ENCODE measurements at regions not wholly inside any gene's neighbourhood (a gene's known extent, or its start where the extent isn't known, plus 50 kb on each side); places are given as distances from the start of the nearest gene placed in this dataset.

DNA sequence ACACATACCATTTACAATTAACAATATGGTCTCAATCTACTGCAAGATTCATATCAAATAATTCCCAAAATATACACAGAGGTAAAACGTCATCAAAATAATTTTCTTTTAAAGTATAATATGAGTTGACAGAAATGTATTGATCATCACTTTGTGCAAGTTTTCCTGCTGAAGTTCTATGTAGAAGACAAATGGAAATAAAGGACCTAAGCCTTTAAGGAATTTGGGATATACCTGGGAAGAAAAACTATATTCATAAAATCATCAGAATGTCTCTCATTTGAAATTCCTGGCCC is 61.1 kb upstream of the DAAM1 start:
- no peak overlapping the region for H3K9ac ChIP-seq (ENCODE audit: low read depth, low read length, poor library complexity)
- H3K18ac ChIP-seq (ENCODE audit: low read length) = no peak overlapping the region
- H4K91ac ChIP-seq (ENCODE audit: low read depth, low read length, poor library complexity) = no peak overlapping the region
- H4K8ac ChIP-seq (ENCODE audit: low read depth, low read length) = no peak overlapping the region
- H3K14ac ChIP-seq (ENCODE audit: low read length) = no peak overlapping the region
- no peak overlapping the region for H2BK5ac ChIP-seq (ENCODE audit: low read length)
- H3K27me3 ChIP-seq (ENCODE audit: control insufficient read depth in 3 of 3, insufficient read depth in 3 of 3, low read depth in 1 of 3, low read length in 3 of 3) = no peaks in the 10 kb centered on the region
- H2BK120ac ChIP-seq (ENCODE audit: low read depth, low read length) = no peak overlapping the region
- H3K4me1 ChIP-seq (ENCODE audit: control insufficient read depth in 2 of 2, insufficient read depth in 1 of 2, low read depth in 1 of 2, low read length in 2 of 2) = no peaks in the 10 kb centered on the region
- H3K4me3 ChIP-seq (ENCODE audit: low read length in 2 of 2) = no peak overlapping the region
- H3K36me3 ChIP-seq (replicated peaks in 1 of 2; ENCODE audit: control insufficient read depth in 2 of 2, insufficient read depth in 2 of 2, low read length in 2 of 2) = no peaks in the 10 kb centered on the region
- no peak for DNase-seq (ENCODE audit: low spot score)
- no peaks in the 10 kb centered on the region for H3K9me3 ChIP-seq (replicated peaks in 1 of 2; ENCODE audit: control insufficient read depth in 2 of 2, insufficient read depth in 1 of 2, low read depth in 1 of 2, low read length in 2 of 2)
- no peaks in the 10 kb centered on the region for H3K79me1 ChIP-seq (ENCODE audit: low read depth, low read length)
- no peak overlapping the region for H2BK15ac ChIP-seq (ENCODE audit: low read length)
- no peak overlapping the region for H2AK5ac ChIP-seq (ENCODE audit: low read depth, low read length)
- no peak overlapping the region for H3K23ac ChIP-seq (ENCODE audit: low read depth, low read length, poor library complexity)
- H3K4me2 ChIP-seq (ENCODE audit: insufficient read depth, low read length, poor library complexity, severe bottlenecking) = no peak overlapping the region
- no CpG with 5 or more reads among the region's 1 CpG for WGBS, 2 donors (ENCODE audit: extremely low coverage in 2 of 2, insufficient read length in 2 of 2, insufficient replicate concordance in 1 of 2)
- H3K4ac ChIP-seq (ENCODE audit: low read length) = no peak overlapping the region
- no peak overlapping the region for H3K27ac ChIP-seq (replicated peaks; ENCODE audit: low read length)
- no peak overlapping the region for H2BK12ac ChIP-seq (ENCODE audit: low read length)
- no peak overlapping the region for H2AFZ ChIP-seq (ENCODE audit: low read length)

DNA sequence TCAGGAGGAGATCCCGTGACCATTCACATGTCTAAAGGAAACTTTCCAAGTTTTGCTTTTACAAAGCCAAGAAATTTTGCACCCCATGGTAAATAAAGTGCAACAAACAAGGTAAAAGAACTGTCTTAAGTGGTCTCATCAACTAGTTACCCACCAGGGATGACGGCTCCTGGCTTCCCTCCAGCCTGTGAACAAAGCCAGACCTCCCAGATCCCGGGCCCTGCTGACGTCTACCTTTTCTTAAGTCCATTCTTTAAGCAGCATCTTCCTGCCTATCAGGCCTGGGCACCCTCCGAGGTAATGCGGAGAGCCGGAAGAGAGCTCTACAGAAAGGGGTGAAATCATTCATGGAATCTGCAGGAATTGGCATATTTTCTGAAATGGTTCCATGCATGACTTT is 58.0 kb upstream of the DAAM1 start:
- Histone ChIP-seq H2BK15ac (ENCODE audit: low read length) (no peak overlapping the region), H3K27me3 (ENCODE audit: control insufficient read depth in 3 of 3, insufficient read depth in 3 of 3, low read depth in 1 of 3, low read length in 3 of 3) (no peaks in the 10 kb centered on the region), H3K9me3 (replicated peaks in 1 of 2; ENCODE audit: control insufficient read depth in 2 of 2, insufficient read depth in 1 of 2, low read depth in 1 of 2, low read length in 2 of 2) (no peaks in the 10 kb centered on the region), H3K79me1 (ENCODE audit: low read depth, low read length) (no peaks in the 10 kb centered on the region), H2BK5ac (ENCODE audit: low read length) (no peak overlapping the region), H4K91ac (ENCODE audit: low read depth, low read length, poor library complexity) (no peak overlapping the region), H2AK5ac (ENCODE audit: low read depth, low read length) (no peak overlapping the region), H2AFZ (ENCODE audit: low read length) (peak overlapping the region; percentile 51), H3K36me3 (replicated peaks in 1 of 2; ENCODE audit: control insufficient read depth in 2 of 2, insufficient read depth in 2 of 2, low read length in 2 of 2) (no peaks in the 10 kb centered on the region), H3K4ac (ENCODE audit: low read length) (no peak overlapping the region), H2BK120ac (ENCODE audit: low read depth, low read length) (no peak overlapping the region), H3K23ac (ENCODE audit: low read depth, low read length, poor library complexity) (no peak overlapping the region), H3K4me2 (ENCODE audit: insufficient read depth, low read length, poor library complexity, severe bottlenecking) (no peak overlapping the region), H3K9ac (ENCODE audit: low read depth, low read length, poor library complexity) (no peak overlapping the region), H3K4me1 (ENCODE audit: control insufficient read depth in 2 of 2, insufficient read depth in 1 of 2, low read depth in 1 of 2, low read length in 2 of 2) (no peaks in the 10 kb centered on the region), H3K18ac (ENCODE audit: low read length) (no peak overlapping the region), H4K8ac (ENCODE audit: low read depth, low read length) (no peak overlapping the region), H2BK12ac (ENCODE audit: low read length) (no peak overlapping the region), H3K14ac (ENCODE audit: low read length) (no peak overlapping the region), H3K27ac (replicated peaks; ENCODE audit: low read length) (no peak overlapping the region), H3K4me3 (ENCODE audit: low read length in 2 of 2) (no peak overlapping the region)
- no CpG with 5 or more reads among the region's 7 CpGs for WGBS, 2 donors (ENCODE audit: extremely low coverage in 2 of 2, insufficient read length in 2 of 2, insufficient replicate concordance in 1 of 2)
- DNase-seq (ENCODE audit: low spot score) = no peak

DNA sequence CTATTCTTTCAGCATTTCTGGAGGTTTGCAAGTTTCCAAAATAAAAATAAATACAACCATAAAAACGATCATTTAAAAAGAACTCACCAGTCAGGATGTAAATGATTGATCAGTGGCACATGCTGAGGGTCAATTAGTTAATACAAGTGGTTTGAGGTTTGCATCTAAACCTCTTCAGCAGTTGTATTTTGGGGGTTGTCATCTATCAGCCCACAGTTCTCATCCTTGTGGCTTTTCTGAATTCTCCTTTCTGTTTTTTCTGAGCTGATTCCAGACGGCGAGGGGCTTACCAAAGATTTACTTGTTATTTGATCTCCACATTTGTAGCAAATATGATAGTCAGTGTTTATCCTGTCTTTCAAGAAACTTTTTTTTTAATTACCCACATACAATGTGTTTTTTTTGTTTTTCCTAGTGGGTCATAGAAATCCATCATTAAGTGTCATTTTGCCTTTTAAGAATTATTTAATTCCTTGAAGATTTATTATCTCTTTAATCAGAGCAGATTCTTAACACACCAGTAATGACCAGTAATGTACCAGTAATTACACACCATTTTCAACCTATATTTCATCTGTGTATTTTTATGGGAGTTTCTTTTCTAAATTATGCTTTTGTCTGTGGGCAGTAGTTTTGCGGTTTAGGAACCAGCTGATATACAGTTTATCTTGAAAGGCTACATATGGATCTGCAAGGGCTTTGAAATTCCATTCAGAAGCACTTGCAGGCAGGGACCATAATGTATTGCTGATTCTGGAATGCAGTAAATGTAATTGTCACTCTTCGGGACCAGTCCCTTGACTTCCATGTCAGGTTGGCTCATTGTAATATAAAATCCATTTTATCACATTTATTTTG is 56.3 kb upstream of the DAAM1 start:
- Histone ChIP-seq H3K79me1 (ENCODE audit: low read depth, low read length) (no peaks in the 10 kb centered on the region), H3K9me3 (replicated peaks in 1 of 2; ENCODE audit: control insufficient read depth in 2 of 2, insufficient read depth in 1 of 2, low read depth in 1 of 2, low read length in 2 of 2) (no peaks in the 10 kb centered on the region), H3K27ac (replicated peaks; ENCODE audit: low read length) (no peak overlapping the region), H3K4me3 (ENCODE audit: low read length in 2 of 2) (no peak overlapping the region), H2BK120ac (ENCODE audit: low read depth, low read length) (no peak overlapping the region), H2AK5ac (ENCODE audit: low read depth, low read length) (no peak overlapping the region), H2BK5ac (ENCODE audit: low read length) (no peak overlapping the region), H2AFZ (ENCODE audit: low read length) (no peak overlapping the region), H3K18ac (ENCODE audit: low read length) (no peak overlapping the region), H4K91ac (ENCODE audit: low read depth, low read length, poor library complexity) (no peak overlapping the region), H2BK12ac (ENCODE audit: low read length) (no peak overlapping the region), H3K36me3 (replicated peaks in 1 of 2; ENCODE audit: control insufficient read depth in 2 of 2, insufficient read depth in 2 of 2, low read length in 2 of 2) (no peaks in the 10 kb centered on the region), H2BK15ac (ENCODE audit: low read length) (no peak overlapping the region), H3K4me1 (ENCODE audit: control insufficient read depth in 2 of 2, insufficient read depth in 1 of 2, low read depth in 1 of 2, low read length in 2 of 2) (no peaks in the 10 kb centered on the region), H3K4ac (ENCODE audit: low read length) (no peak overlapping the region), H3K23ac (ENCODE audit: low read depth, low read length, poor library complexity) (no peak overlapping the region), H3K14ac (ENCODE audit: low read length) (no peak overlapping the region), H3K9ac (ENCODE audit: low read depth, low read length, poor library complexity) (no peak overlapping the region), H3K4me2 (ENCODE audit: insufficient read depth, low read length, poor library complexity, severe bottlenecking) (no peak overlapping the region), H3K27me3 (ENCODE audit: control insufficient read depth in 3 of 3, insufficient read depth in 3 of 3, low read depth in 1 of 3, low read length in 3 of 3) (no peaks in the 10 kb centered on the region), H4K8ac (ENCODE audit: low read depth, low read length) (no peak overlapping the region)
- DNase-seq (ENCODE audit: low spot score) = no peak
- WGBS, 2 donors (ENCODE audit: extremely low coverage in 2 of 2, insufficient read length in 2 of 2, insufficient replicate concordance in 1 of 2) = no CpG with 5 or more reads among the region's 5 CpGs

DNA sequence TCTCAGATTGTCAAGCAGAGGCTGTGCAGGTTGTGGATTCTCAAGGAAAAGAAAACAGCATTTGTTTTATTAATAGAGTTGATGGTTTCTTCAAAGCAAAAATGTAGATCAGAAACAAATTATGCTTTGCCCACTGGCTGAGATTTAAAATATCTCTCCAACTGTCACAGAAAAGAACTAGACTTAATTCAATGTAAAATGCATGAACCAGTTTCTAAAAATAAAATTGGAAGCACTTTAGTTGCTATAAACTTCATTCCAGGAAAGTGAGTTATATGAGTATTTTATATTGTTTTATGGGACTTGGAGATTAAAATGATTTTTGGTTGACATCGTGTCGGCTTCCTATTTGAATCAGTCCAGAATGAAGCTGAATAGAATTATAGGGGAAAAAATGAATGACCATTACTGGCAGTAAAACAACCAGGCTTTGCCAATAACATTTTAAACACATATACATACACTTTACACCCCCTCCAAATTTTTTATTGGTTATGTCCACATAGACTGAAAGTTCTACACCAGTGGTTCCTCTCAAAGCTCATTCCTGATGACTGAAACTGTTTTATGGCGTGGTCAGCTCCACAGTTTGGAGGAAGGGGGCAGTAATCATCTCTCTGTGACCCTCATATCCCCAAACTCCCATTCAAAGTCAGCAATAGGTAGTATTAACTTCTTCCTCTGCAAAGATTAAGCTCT is 55.5 kb upstream of the DAAM1 start:
- H3K79me1 ChIP-seq (ENCODE audit: low read depth, low read length) = no peaks in the 10 kb centered on the region
- no peak overlapping the region for H2BK15ac ChIP-seq (ENCODE audit: low read length)
- WGBS, 2 donors (ENCODE audit: extremely low coverage in 2 of 2, insufficient read length in 2 of 2, insufficient replicate concordance in 1 of 2) = 100% methylated on average over 2 of the region's 3 CpGs; no CpG with 5 or more reads in 1 of the 2 donors
- H2BK120ac ChIP-seq (ENCODE audit: low read depth, low read length) = no peak overlapping the region
- H3K18ac ChIP-seq (ENCODE audit: low read length) = no peak overlapping the region
- H3K27me3 ChIP-seq (ENCODE audit: control insufficient read depth in 3 of 3, insufficient read depth in 3 of 3, low read depth in 1 of 3, low read length in 3 of 3) = no peaks in the 10 kb centered on the region
- no peaks in the 10 kb centered on the region for H3K36me3 ChIP-seq (replicated peaks in 1 of 2; ENCODE audit: control insufficient read depth in 2 of 2, insufficient read depth in 2 of 2, low read length in 2 of 2)
- no peaks in the 10 kb centered on the region for H3K4me1 ChIP-seq (ENCODE audit: control insufficient read depth in 2 of 2, insufficient read depth in 1 of 2, low read depth in 1 of 2, low read length in 2 of 2)
- H3K4ac ChIP-seq (ENCODE audit: low read length) = no peak overlapping the region
- no peak overlapping the region for H2BK12ac ChIP-seq (ENCODE audit: low read length)
- no peaks in the 10 kb centered on the region for H3K9me3 ChIP-seq (replicated peaks in 1 of 2; ENCODE audit: control insufficient read depth in 2 of 2, insufficient read depth in 1 of 2, low read depth in 1 of 2, low read length in 2 of 2)
- no peak overlapping the region for H2AK5ac ChIP-seq (ENCODE audit: low read depth, low read length)
- H3K14ac ChIP-seq (ENCODE audit: low read length) = no peak overlapping the region
- no peak overlapping the region for H3K4me2 ChIP-seq (ENCODE audit: insufficient read depth, low read length, poor library complexity, severe bottlenecking)
- H3K9ac ChIP-seq (ENCODE audit: low read depth, low read length, poor library complexity) = no peak overlapping the region
- H3K23ac ChIP-seq (ENCODE audit: low read depth, low read length, poor library complexity) = no peak overlapping the region
- no peak overlapping the region for H3K27ac ChIP-seq (replicated peaks; ENCODE audit: low read length)
- H4K91ac ChIP-seq (ENCODE audit: low read depth, low read length, poor library complexity) = no peak overlapping the region
- no peak overlapping the region for H4K8ac ChIP-seq (ENCODE audit: low read depth, low read length)
- H2BK5ac ChIP-seq (ENCODE audit: low read length) = no peak overlapping the region
- H2AFZ ChIP-seq (ENCODE audit: low read length) = no peak overlapping the region
- H3K4me3 ChIP-seq (ENCODE audit: low read length in 2 of 2) = no peak overlapping the region
- no peak for DNase-seq (ENCODE audit: low spot score)

Data from neuronal stem cell (in vitro differentiated cells).